HG03280 (cell line): ENCODE measurements at regions not wholly inside any gene's neighbourhood (a gene's known extent, or its start where the extent isn't known, plus 50 kb on each side); places are given as distances from the start of the nearest gene placed in this dataset.
A peak's percentile ranks its signal among the peaks of the same experiment; 100 is the strongest.
"Not testable (repeated sequence)": the region's sequence is repeated elsewhere in the genome, so short reads cannot be mapped to it uniquely, and the experiment has no call there.

ENCODE experiments used
- ATAC-seq: cut with Tn5 transposase; IDR thresholded peaks from one replicate; pipeline ENCODE4 v1.9.1; 2021; ENCODE audit warnings: mild to moderate bottlenecking, moderate library complexity; ENCODE audit not compliant: unreplicated experiment

- ATAC-seq: no peak
Observed at GRCh38 chr3:110575702-110576101, 495.9 kb upstream of the NECTIN3 start.

GRCh38 chr3:110576960-110577359 is 494.7 kb upstream of the NECTIN3 start:
- ATAC-seq: no peak

GRCh38 chr3:110577854-110578253 is 493.8 kb upstream of the NECTIN3 start:
- ATAC-seq: no peak

GRCh38 chr3:110579840-110580550 is 491.6 kb upstream of the NECTIN3 start:
- ATAC-seq: no peak

GRCh38 chr3:110583373-110583935 is 488.2 kb upstream of the NECTIN3 start:
- no peak for ATAC-seq

GRCh38 chr3:110588906-110589305 is 482.7 kb upstream of the NECTIN3 start:
- no peak for ATAC-seq

- no peak for ATAC-seq
Observed at GRCh38 chr3:110589341-110589740, 482.3 kb upstream of the NECTIN3 start.

- no peak for ATAC-seq
Observed at GRCh38 chr3:110593749-110594148, 477.9 kb upstream of the NECTIN3 start.

GRCh38 chr3:110598847-110599490 is 472.6 kb upstream of the NECTIN3 start:
- no peak for ATAC-seq

GRCh38 chr3:110608566-110608965 is 463.1 kb upstream of the NECTIN3 start:
- ATAC-seq: no peak

- no peak for ATAC-seq
Observed at GRCh38 chr3:110612045-110612444, 459.6 kb upstream of the NECTIN3 start.

GRCh38 chr3:110614186-110614585 is 457.4 kb upstream of the NECTIN3 start:
- no peak for ATAC-seq

GRCh38 chr3:110615454-110615853 is 456.2 kb upstream of the NECTIN3 start:
- no peak for ATAC-seq

GRCh38 chr3:110618512-110619226 is 452.9 kb upstream of the NECTIN3 start:
- no peak for ATAC-seq

- ATAC-seq: no peak
Observed at GRCh38 chr3:110620118-110620517, 451.5 kb upstream of the NECTIN3 start.

- ATAC-seq: peak; percentile 56
Observed at GRCh38 chr3:110623571-110623970, 448.0 kb upstream of the NECTIN3 start.

GRCh38 chr3:110624576-110624975 is 447.0 kb upstream of the NECTIN3 start:
- ATAC-seq: no peak

GRCh38 chr3:110625201-110625747 is 446.3 kb upstream of the NECTIN3 start:
- no peak for ATAC-seq

GRCh38 chr3:110626652-110627111 is 444.9 kb upstream of the NECTIN3 start:
- ATAC-seq: not testable (repeated sequence)

GRCh38 chr3:110628650-110629301 is 442.8 kb upstream of the NECTIN3 start:
- no peak for ATAC-seq

- no peak for ATAC-seq
Observed at GRCh38 chr3:110629917-110630316, 441.7 kb upstream of the NECTIN3 start.
